ENCODE measurements at regions not wholly inside any gene's neighbourhood (a gene's known extent, or its start where the extent isn't known, plus 50 kb on each side); places are given as distances from the start of the nearest gene placed in this dataset.

GRCh38 chr5:167642181-167642580 is 649.3 kb upstream of the WWC1 start:
- TF ChIP-seq CTCF (conservative IDR thresholded peaks at IDR 0.05; ENCODE audit: low read length) (no peak), EZH2phosphoT487 (IDR thresholded peaks at IDR 0.05; ENCODE audit: borderline replicate concordance, low read depth, low read length) (no peak)
